ENCODE measurements at regions not wholly inside any gene's neighbourhood (a gene's known extent, or its start where the extent isn't known, plus 50 kb on each side); places are given as distances from the start of the nearest gene placed in this dataset.

DNA sequence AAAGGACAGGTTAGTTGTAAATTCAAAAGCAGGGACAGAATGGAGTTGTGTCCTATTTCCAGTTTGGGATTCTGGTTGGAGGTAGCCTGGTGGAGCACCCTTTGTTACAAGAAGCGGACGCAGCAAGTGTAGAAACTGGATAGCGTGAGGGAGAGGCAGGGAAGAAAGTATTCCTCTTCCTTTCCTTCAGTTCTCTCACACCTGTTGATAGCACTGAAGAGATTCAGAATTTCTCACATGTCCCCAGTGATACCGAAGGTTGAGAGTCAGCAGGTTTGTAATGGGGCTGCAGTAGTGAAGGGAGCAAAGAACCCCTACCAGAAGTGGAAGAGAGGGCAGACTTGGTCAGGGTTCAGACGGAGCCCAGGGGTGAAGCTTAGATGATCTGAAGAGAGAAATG is 399.2 kb downstream of the SPRY2 start:
- TF ChIP-seq EP300 (IDR thresholded peaks at IDR 0.05) = no peak
- TF ChIP-seq, protein P1, sequence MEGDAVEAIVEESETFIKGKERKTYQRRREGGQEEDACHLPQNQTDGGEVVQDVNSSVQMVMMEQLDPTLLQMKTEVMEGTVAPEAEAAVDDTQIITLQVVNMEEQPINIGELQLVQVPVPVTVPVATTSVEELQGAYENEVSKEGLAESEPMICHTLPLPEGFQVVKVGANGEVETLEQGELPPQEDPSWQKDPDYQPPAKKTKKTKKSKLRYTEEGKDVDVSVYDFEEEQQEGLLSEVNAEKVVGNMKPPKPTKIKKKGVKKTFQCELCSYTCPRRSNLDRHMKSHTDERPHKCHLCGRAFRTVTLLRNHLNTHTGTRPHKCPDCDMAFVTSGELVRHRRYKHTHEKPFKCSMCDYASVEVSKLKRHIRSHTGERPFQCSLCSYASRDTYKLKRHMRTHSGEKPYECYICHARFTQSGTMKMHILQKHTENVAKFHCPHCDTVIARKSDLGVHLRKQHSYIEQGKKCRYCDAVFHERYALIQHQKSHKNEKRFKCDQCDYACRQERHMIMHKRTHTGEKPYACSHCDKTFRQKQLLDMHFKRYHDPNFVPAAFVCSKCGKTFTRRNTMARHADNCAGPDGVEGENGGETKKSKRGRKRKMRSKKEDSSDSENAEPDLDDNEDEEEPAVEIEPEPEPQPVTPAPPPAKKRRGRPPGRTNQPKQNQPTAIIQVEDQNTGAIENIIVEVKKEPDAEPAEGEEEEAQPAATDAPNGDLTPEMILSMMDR (IDR thresholded peaks at IDR 0.05) = no peak
- TF ChIP-seq POLR2A (IDR thresholded peaks at IDR 0.05) = no peak
